GM21360 (cell line): ENCODE measurements at regions not wholly inside any gene's neighbourhood (a gene's known extent, or its start where the extent isn't known, plus 50 kb on each side); places are given as distances from the start of the nearest gene placed in this dataset.

Experiments used
- ATAC-seq: cut with Tn5 transposase; IDR thresholded peaks from one replicate; pipeline ENCODE4 v1.9.1; 2021; ENCODE audit warnings: mild to moderate bottlenecking, moderate library complexity; ENCODE audit not compliant: unreplicated experiment

GRCh38 chr15:97525809-97526208, 434.7 kb upstream of the ARRDC4 start:
- ATAC-seq: no peak

- ATAC-seq: no peak
Observed at GRCh38 chr15:97528238-97528637, 432.3 kb upstream of the ARRDC4 start.

- ATAC-seq: no peak
Observed at GRCh38 chr15:97545799-97546198, 414.7 kb upstream of the ARRDC4 start.

GRCh38 chr15:97547381-97547780, 413.1 kb upstream of the ARRDC4 start:
- no peak for ATAC-seq

- no peak for ATAC-seq
Observed at GRCh38 chr15:97561529-97561928, 399.0 kb upstream of the ARRDC4 start.

- no peak for ATAC-seq
Observed at GRCh38 chr15:97563516-97563915, 397.0 kb upstream of the ARRDC4 start.

GRCh38 chr15:97566961-97567360, 393.5 kb upstream of the ARRDC4 start:
- no peak for ATAC-seq

- no peak for ATAC-seq
Observed at GRCh38 chr15:97567411-97567810, 393.1 kb upstream of the ARRDC4 start.

- ATAC-seq: no peak
Observed at GRCh38 chr15:97576929-97577645, 383.4 kb upstream of the ARRDC4 start.

- ATAC-seq: no peak
Observed at GRCh38 chr15:97585408-97585807, 375.1 kb upstream of the ARRDC4 start.

GRCh38 chr15:97592778-97593177, 367.7 kb upstream of the ARRDC4 start:
- no peak for ATAC-seq

- ATAC-seq: no peak
Observed at GRCh38 chr15:97597801-97598200, 362.7 kb upstream of the ARRDC4 start.

- ATAC-seq: no peak
Observed at GRCh38 chr15:97598353-97598798, 362.1 kb upstream of the ARRDC4 start.

- ATAC-seq: no peak
Observed at GRCh38 chr15:97600190-97600589, 360.3 kb upstream of the ARRDC4 start.

- ATAC-seq: no peak
Observed at GRCh38 chr15:97604677-97605076, 355.8 kb upstream of the ARRDC4 start.

GRCh38 chr15:97615114-97615513, 345.4 kb upstream of the ARRDC4 start:
- ATAC-seq: no peak

GRCh38 chr15:97623091-97623661, 337.3 kb upstream of the ARRDC4 start:
- ATAC-seq: no peak

- no peak for ATAC-seq
Observed at GRCh38 chr15:97627634-97628033, 332.9 kb upstream of the ARRDC4 start.

GRCh38 chr15:97645758-97646157, 314.7 kb upstream of the ARRDC4 start:
- ATAC-seq: no peak

GRCh38 chr15:97648728-97649127, 311.8 kb upstream of the ARRDC4 start:
- no peak for ATAC-seq

- no peak for ATAC-seq
Observed at GRCh38 chr15:97652041-97652440, 308.5 kb upstream of the ARRDC4 start.

GRCh38 chr15:97652700-97653167, 307.8 kb upstream of the ARRDC4 start:
- ATAC-seq: no peak

GRCh38 chr15:97653896-97654295, 306.6 kb upstream of the ARRDC4 start:
- no peak for ATAC-seq
